ENCODE measurements at regions not wholly inside any gene's neighbourhood (a gene's known extent, or its start where the extent isn't known, plus 50 kb on each side); places are given as distances from the start of the nearest gene placed in this dataset.

DNA sequence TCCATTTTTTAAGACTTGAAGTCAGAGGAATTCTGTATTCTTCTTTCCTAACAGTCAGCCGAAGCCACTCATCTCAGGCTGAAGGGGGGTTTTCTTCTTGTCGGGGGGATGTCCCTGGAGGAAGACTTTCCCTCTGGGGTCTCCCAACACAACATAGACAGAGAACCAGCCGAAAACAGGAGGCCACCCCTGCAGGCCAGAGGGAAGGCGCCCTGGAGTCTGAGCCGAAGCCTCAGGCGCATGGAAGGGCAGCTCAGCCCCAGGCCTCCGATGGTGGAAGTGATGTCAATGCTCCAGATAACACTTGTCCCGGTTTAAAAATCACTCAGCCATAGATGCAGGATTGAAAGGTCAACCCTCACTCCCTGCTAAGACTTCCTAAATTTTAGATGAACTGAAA is 1393.0 kb downstream of the TBC1D22A start:
- Histone ChIP-seq H3K4me1 (ENCODE audit: control insufficient read depth in 1 of 2, low read depth in 2 of 2) (no peaks in the 10 kb centered on the region), H3K27me3 (replicated peaks; ENCODE audit: insufficient read depth) (no peaks in the 10 kb centered on the region), H3K4me3 (no peak overlapping the region), H3K9me3 (no peaks in the 10 kb centered on the region), H3K27ac (no peak overlapping the region), H3K36me3 (no peaks in the 10 kb centered on the region)
- ATAC-seq (ENCODE audit: insufficient number of reproducible peaks, low FRiP score, low read depth) (no peak), DNase-seq (ENCODE audit: low spot score) (no peak)
- TF ChIP-seq, protein P1, sequence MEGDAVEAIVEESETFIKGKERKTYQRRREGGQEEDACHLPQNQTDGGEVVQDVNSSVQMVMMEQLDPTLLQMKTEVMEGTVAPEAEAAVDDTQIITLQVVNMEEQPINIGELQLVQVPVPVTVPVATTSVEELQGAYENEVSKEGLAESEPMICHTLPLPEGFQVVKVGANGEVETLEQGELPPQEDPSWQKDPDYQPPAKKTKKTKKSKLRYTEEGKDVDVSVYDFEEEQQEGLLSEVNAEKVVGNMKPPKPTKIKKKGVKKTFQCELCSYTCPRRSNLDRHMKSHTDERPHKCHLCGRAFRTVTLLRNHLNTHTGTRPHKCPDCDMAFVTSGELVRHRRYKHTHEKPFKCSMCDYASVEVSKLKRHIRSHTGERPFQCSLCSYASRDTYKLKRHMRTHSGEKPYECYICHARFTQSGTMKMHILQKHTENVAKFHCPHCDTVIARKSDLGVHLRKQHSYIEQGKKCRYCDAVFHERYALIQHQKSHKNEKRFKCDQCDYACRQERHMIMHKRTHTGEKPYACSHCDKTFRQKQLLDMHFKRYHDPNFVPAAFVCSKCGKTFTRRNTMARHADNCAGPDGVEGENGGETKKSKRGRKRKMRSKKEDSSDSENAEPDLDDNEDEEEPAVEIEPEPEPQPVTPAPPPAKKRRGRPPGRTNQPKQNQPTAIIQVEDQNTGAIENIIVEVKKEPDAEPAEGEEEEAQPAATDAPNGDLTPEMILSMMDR (IDR thresholded peaks at IDR 0.05), result no peak

DNA sequence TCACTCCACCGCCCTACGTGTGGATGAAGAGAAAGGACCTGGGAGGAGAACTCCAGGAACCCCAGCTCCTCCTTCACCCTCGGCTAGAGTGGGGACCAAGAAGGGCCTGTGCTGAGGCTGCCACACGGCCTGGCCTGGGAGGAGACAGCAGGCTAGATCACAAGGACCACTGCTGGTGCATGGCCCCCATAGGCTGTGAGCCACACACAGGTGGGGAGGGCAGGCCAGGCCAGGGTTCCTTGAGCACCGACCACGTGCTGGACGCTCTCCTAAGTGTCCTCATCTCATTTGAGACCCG is 1392.4 kb downstream of the TBC1D22A start:
- Histone ChIP-seq H3K36me3 (no peaks in the 10 kb centered on the region), H3K27me3 (replicated peaks; ENCODE audit: insufficient read depth) (no peaks in the 10 kb centered on the region), H3K27ac (no peak overlapping the region), H3K4me1 (ENCODE audit: control insufficient read depth in 1 of 2, low read depth in 2 of 2) (no peaks in the 10 kb centered on the region), H3K9me3 (no peaks in the 10 kb centered on the region), H3K4me3 (no peak overlapping the region)
- TF ChIP-seq, protein P1 (IDR thresholded peaks at IDR 0.05), result no peak
- ATAC-seq (ENCODE audit: insufficient number of reproducible peaks, low FRiP score, low read depth), result no peak
- DNase-seq (ENCODE audit: low spot score), result no peak

DNA sequence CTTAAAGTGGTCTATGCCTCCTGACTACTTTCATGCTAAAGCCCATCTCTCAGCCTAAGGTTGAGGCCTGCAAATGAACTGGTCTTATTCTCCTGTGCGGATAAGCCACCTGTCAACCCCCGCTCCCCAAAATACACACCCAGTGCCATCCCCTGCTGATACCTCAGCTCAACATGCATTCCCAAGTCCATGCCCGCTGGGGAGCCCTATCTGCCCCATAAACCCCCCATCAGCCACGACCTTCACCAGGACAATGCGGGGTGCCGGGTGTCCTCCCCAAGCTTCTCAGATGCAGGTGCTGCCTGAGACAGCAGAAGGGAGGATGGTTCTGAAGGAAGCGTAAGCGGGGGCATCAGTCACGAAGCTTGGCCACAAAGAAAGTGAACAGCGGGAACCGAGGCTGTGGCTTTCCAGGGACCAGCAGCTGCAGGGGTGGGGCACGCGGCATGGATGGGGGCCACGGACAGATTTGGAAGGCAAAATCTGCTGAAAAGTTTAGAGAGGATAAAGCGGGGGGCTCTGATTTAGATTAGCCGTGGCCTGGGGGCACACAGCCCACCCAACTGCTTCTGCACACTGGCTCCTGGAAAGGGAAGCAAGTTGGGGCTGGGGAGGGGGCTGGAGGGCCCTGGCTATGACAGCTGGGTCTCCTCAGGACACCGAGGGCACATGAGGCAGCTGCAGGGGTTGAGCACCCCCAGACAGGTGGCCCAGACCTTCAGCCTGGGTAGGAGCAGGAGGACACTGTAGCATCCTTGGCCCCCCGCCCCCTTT is 1391.9 kb downstream of the TBC1D22A start:
- no peak for ATAC-seq (ENCODE audit: insufficient number of reproducible peaks, low FRiP score, low read depth)
- TF ChIP-seq, protein P1 (IDR thresholded peaks at IDR 0.05), result no peak

DNA sequence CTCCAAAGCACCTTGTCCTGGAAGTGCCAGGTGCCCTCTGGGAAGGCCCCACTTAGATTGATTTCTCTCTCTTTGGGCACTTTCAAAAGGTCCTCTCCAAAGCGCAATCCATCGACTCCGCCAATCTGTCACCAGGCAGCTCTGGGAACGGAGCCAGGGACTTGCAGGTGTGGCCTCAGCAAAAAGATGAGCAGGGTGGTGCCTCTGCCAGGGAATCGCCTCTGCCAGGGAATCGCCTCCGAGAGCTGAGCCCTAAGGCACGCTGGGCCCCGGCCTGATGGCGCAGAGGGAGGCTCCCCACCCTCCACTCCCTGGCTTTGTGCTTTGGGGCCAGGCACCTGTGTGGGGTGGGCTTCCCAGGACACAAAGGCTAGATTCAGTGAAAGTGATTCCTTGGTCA is 1391.3 kb downstream of the TBC1D22A start:
- H3K27ac ChIP-seq, result no peak overlapping the region
- no peak overlapping the region for H3K4me3 ChIP-seq
- no peaks in the 10 kb centered on the region for H3K9me3 ChIP-seq
- TF ChIP-seq, protein P1 (IDR thresholded peaks at IDR 0.05), result no peak
- no peaks in the 10 kb centered on the region for H3K36me3 ChIP-seq
- ATAC-seq (ENCODE audit: insufficient number of reproducible peaks, low FRiP score, low read depth) (no peak), DNase-seq (ENCODE audit: low spot score) (no peak)
- H3K4me1 ChIP-seq (ENCODE audit: control insufficient read depth in 1 of 2, low read depth in 2 of 2), result no peaks in the 10 kb centered on the region
- H3K27me3 ChIP-seq (replicated peaks; ENCODE audit: insufficient read depth), result no peaks in the 10 kb centered on the region

More for the DNA sequence above, 1391.9 kb downstream of the TBC1D22A start:
- Histone ChIP-seq H3K27ac (no peak overlapping the region), H3K36me3 (no peaks in the 10 kb centered on the region), H3K9me3 (no peaks in the 10 kb centered on the region), H3K4me1 (ENCODE audit: control insufficient read depth in 1 of 2, low read depth in 2 of 2) (no peaks in the 10 kb centered on the region), H3K4me3 (no peak overlapping the region), H3K27me3 (replicated peaks; ENCODE audit: insufficient read depth) (no peaks in the 10 kb centered on the region)
- DNase-seq (ENCODE audit: low spot score), result no peak

DNA sequence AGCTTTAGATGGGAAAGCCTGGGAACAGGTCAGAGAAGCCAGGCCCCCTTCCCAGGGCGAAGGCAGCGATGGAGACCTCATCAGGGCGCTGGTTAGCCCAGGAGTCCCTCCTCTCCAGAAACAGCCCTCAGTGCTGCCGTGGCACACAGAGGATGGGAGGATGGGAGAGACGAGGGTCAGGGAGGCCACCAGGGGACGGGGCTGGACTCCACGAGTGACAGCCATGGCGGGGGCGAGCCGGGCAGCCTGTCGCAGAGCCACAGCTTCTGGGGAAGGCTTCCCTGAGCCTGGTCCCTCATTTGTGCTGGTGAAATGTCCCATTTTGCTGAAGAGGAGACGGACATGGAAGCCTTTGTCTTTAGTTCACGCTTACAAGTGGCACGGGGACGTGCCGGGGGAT is 1390.5 kb downstream of the TBC1D22A start:
- no peaks in the 10 kb centered on the region for H3K36me3 ChIP-seq
- DNase-seq (ENCODE audit: low spot score) (no peak), ATAC-seq (ENCODE audit: insufficient number of reproducible peaks, low FRiP score, low read depth) (no peak)
- H3K27me3 ChIP-seq (replicated peaks; ENCODE audit: insufficient read depth), result no peaks in the 10 kb centered on the region
- TF ChIP-seq, protein P1 (IDR thresholded peaks at IDR 0.05), result no peak
- H3K27ac ChIP-seq, result no peak overlapping the region
- no peak overlapping the region for H3K4me3 ChIP-seq
- H3K4me1 ChIP-seq (ENCODE audit: control insufficient read depth in 1 of 2, low read depth in 2 of 2), result no peaks in the 10 kb centered on the region
- H3K9me3 ChIP-seq, result no peaks in the 10 kb centered on the region
